ENCODE measurements at regions not wholly inside any gene's neighbourhood (a gene's known extent, or its start where the extent isn't known, plus 50 kb on each side); places are given as distances from the start of the nearest gene placed in this dataset.

DNA sequence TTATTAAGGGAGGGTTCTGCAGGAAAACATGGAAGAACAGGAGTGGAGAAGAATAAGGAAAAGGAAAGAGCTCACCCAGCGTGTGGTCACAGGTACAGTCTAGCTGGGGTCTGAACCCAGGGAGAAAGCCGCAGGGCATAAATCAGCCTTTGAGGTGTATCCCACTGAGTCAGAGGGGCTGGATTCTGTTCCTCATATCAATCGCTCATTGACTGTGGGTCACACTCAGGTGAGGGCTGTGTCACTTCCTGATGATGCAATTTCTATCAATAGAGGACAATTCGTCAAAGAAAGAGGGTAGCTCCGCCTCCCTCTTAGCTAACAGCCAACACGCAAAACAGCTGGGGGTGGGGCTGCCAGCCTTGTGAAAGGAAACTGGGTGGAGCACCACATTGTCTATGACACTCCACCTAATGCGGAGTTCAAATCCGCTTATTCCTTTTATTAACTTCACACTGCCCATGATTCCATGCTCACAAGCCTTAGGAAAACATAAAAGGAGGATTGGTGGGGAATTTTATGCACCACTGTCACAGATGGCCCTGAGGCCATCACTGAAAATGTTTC lies 176.2 kb downstream of the ICE1 start:
- Histone ChIP-seq H3K9me3 (no peaks in the 10 kb centered on the region), H3K4me3 (no peak overlapping the region), H3K27ac (no peak overlapping the region), H3K36me3 (no peaks in the 10 kb centered on the region), H3K4me1 (no peaks in the 10 kb centered on the region), H3K27me3 (no peaks in the 10 kb centered on the region)
- TF ChIP-seq, protein P1, sequence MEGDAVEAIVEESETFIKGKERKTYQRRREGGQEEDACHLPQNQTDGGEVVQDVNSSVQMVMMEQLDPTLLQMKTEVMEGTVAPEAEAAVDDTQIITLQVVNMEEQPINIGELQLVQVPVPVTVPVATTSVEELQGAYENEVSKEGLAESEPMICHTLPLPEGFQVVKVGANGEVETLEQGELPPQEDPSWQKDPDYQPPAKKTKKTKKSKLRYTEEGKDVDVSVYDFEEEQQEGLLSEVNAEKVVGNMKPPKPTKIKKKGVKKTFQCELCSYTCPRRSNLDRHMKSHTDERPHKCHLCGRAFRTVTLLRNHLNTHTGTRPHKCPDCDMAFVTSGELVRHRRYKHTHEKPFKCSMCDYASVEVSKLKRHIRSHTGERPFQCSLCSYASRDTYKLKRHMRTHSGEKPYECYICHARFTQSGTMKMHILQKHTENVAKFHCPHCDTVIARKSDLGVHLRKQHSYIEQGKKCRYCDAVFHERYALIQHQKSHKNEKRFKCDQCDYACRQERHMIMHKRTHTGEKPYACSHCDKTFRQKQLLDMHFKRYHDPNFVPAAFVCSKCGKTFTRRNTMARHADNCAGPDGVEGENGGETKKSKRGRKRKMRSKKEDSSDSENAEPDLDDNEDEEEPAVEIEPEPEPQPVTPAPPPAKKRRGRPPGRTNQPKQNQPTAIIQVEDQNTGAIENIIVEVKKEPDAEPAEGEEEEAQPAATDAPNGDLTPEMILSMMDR (IDR thresholded peaks at IDR 0.05): no peak
- TF ChIP-seq POLR2A (IDR thresholded peaks at IDR 0.05): no peak
- intact Hi-C loops (cut with DNase I): no loop called here
- no peak for ATAC-seq
- WGBS (ENCODE audit: insufficient coverage, low coverage, low lambda C conversion rate, missing lambda C conversion rate): 75% methylated on average over 7 of the region's 8 CpGs
- DNase-seq: no peak

DNA sequence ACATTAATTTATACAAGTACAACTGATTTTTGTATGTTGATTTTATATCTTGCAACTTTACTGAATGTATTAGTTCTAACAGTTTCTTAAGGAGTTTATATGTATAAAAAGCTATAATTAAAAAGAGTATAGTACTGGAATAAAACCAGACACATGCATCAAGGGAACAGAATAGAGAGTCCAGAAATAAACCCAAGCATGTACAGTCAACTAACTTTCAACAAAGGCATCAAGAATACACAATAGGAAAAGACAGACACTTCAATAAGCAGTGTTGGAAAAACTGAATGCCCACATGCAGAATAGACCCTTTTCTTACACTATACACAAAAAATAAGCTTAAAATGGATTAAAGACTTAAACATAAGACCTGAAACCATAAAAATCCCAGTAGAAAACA lies 170.9 kb downstream of the ICE1 start:
- no peak overlapping the region for H3K4me3 ChIP-seq
- H3K4me1 ChIP-seq: no peaks in the 10 kb centered on the region
- TF ChIP-seq, protein P1 (IDR thresholded peaks at IDR 0.05): no peak
- TF ChIP-seq POLR2A (IDR thresholded peaks at IDR 0.05): no peak
- no peak for DNase-seq
- H3K9me3 ChIP-seq: no peaks in the 10 kb centered on the region
- no peak for ATAC-seq
- no peaks in the 10 kb centered on the region for H3K36me3 ChIP-seq
- no peaks in the 10 kb centered on the region for H3K27me3 ChIP-seq
- no peak overlapping the region for H3K27ac ChIP-seq
- intact Hi-C loops (cut with DNase I): no loop called here

DNA sequence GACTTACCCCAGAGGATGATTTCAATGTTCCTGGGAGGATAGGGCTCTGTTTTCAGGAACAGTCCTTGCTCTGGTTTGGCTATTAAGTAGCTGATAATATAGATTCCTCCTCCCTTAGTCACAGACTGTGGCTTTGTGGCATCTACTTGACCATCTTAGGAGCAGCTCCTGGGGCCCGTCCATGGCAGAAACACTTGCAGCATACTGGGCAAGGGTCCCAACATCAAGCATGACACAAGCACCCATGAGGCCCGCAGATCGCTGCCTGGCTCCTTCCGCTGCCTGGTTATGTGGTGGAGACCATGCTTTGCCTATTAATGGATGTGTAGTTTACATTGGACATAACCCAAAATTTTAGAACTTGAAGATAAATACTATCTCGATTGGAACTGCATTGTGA lies 170.1 kb downstream of the ICE1 start:
- intact Hi-C loops (cut with DNase I): no loop called here

DNA sequence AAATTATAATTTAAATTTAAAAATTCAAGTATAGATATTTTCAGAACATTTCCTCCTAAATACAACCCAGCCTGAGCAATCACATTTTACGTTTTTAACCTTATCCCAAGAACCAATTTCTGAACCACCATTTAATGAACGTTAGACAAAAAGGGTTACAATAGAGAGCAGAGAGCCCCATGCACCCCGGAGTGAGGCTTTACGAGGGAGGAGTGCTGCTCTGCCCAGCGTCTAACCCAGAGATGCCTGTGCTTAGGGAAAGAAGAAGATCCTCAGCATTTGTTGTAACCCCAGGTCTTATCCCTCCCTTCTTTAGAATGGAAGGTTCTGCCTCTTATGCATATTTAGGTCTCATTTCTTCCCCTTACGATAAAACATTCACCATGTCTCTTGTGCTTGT lies 169.1 kb downstream of the ICE1 start:
- no peaks in the 10 kb centered on the region for H3K4me1 ChIP-seq
- 41% methylated on average over 6 of the region's 6 CpGs for WGBS (ENCODE audit: insufficient coverage, low coverage, low lambda C conversion rate, missing lambda C conversion rate)
- H3K27ac ChIP-seq: no peak overlapping the region
- intact Hi-C loops (cut with DNase I): no loop called here
- DNase-seq (no peak), ATAC-seq (no peak)
- no peaks in the 10 kb centered on the region for H3K27me3 ChIP-seq
- TF ChIP-seq POLR2A (IDR thresholded peaks at IDR 0.05): no peak
- TF ChIP-seq, protein P1 (IDR thresholded peaks at IDR 0.05): no peak
- no peak overlapping the region for H3K4me3 ChIP-seq
- no peaks in the 10 kb centered on the region for H3K9me3 ChIP-seq
- no peaks in the 10 kb centered on the region for H3K36me3 ChIP-seq

More for the DNA sequence above, 170.1 kb downstream of the ICE1 start:
- H3K27ac ChIP-seq: no peak overlapping the region
- DNase-seq: no peak
- WGBS (ENCODE audit: insufficient coverage, low coverage, low lambda C conversion rate, missing lambda C conversion rate): 40% methylated on average over 5 of the region's 5 CpGs
- ATAC-seq: no peak
- no peak overlapping the region for H3K4me3 ChIP-seq
- no peaks in the 10 kb centered on the region for H3K27me3 ChIP-seq
- no peaks in the 10 kb centered on the region for H3K4me1 ChIP-seq
- H3K9me3 ChIP-seq: no peaks in the 10 kb centered on the region
- TF ChIP-seq, protein P1 (IDR thresholded peaks at IDR 0.05): no peak
- no peak for TF ChIP-seq POLR2A (IDR thresholded peaks at IDR 0.05)
- H3K36me3 ChIP-seq: no peaks in the 10 kb centered on the region

DNA sequence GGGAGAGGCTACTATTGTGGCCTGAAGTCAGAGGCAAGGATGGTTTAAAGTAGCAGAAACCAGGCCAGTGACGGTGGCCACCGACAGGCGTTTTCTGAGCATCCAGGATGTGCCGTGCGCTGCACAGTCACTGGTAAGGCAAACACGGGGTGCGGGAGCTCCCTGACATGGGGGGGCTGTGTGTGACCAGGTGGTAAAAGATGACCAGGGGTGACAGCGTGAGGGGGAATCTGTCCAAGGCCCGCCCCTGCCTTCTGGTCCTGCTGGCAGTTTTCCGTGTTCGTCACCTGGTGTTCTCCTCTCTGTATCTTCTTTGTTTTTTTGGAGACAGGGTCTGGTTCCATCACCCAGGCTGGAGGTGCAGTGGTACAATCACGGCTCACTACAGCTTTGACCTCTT lies 167.4 kb downstream of the ICE1 start:
- Histone ChIP-seq H3K4me1 (no peaks in the 10 kb centered on the region), H3K4me3 (no peak overlapping the region), H3K36me3 (no peaks in the 10 kb centered on the region), H3K27me3 (no peaks in the 10 kb centered on the region), H3K9me3 (no peaks in the 10 kb centered on the region), H3K27ac (no peak overlapping the region)
- intact Hi-C loops (cut with DNase I): no loop called here
- DNase-seq (no peak), ATAC-seq (no peak)
- WGBS (ENCODE audit: insufficient coverage, low coverage, low lambda C conversion rate, missing lambda C conversion rate): 80% methylated on average over 8 of the region's 12 CpGs
- TF ChIP-seq POLR2A (IDR thresholded peaks at IDR 0.05): no peak
- TF ChIP-seq, protein P1 (IDR thresholded peaks at IDR 0.05): no peak
